ENCODE measurements at regions not wholly inside any gene's neighbourhood (a gene's known extent, or its start where the extent isn't known, plus 50 kb on each side); places are given as distances from the start of the nearest gene placed in this dataset.

DNA sequence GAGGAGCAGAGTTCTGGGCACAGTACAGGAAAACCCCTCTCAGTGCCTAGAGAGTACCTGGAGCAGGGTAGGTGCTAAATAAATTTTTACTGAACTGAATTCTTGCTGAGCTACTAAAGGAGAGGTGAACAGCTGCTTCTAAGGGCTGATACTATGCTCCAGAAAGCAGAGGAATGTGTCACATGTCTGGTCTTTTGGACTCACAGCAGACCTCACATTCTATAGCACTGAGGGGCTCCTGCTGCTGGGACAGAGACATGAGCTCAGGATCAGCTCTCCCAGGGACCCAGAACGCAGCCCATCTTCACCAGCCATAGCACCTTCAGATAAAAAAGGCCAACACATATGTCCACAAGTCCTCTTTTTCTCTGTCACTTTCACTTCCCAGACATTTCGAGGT is 133.0 kb upstream of the KLF14 start:
- no peak overlapping the region for H3K27ac ChIP-seq (ENCODE audit: low read length)
- TF ChIP-seq, protein P1, sequence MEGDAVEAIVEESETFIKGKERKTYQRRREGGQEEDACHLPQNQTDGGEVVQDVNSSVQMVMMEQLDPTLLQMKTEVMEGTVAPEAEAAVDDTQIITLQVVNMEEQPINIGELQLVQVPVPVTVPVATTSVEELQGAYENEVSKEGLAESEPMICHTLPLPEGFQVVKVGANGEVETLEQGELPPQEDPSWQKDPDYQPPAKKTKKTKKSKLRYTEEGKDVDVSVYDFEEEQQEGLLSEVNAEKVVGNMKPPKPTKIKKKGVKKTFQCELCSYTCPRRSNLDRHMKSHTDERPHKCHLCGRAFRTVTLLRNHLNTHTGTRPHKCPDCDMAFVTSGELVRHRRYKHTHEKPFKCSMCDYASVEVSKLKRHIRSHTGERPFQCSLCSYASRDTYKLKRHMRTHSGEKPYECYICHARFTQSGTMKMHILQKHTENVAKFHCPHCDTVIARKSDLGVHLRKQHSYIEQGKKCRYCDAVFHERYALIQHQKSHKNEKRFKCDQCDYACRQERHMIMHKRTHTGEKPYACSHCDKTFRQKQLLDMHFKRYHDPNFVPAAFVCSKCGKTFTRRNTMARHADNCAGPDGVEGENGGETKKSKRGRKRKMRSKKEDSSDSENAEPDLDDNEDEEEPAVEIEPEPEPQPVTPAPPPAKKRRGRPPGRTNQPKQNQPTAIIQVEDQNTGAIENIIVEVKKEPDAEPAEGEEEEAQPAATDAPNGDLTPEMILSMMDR (IDR thresholded peaks at IDR 0.05; ENCODE audit: borderline replicate concordance, extremely low read depth, low read length, poor library complexity, severe bottlenecking), result no peak
- no peak for TF ChIP-seq EZH2 (IDR thresholded peaks at IDR 0.05; ENCODE audit: borderline replicate concordance, low read depth, low read length, severe bottlenecking)
- no peak overlapping the region for H3K9ac ChIP-seq (ENCODE audit: low read depth, low read length)
- H3K36me3 ChIP-seq (ENCODE audit: insufficient read depth, low read length), result peaks cover 40% of the 10 kb centered on the region; the same call in 1 of the 2 replicates
- peaks cover 2% of the 10 kb centered on the region; the same call in 1 of the 2 replicates for H4K20me1 ChIP-seq (ENCODE audit: insufficient read depth, low read length)
- no peaks in the 10 kb centered on the region for H3K4me1 ChIP-seq (ENCODE audit: insufficient read depth, low read length)
- no peak for ATAC-seq (ENCODE audit: insufficient read depth, low read depth)
- no peaks in the 10 kb centered on the region for H3K9me3 ChIP-seq (ENCODE audit: insufficient read depth, low read length, severe bottlenecking)
- H3K4me2 ChIP-seq (ENCODE audit: insufficient read depth, low read length), result no peak overlapping the region
- H3K4me3 ChIP-seq (ENCODE audit: low read depth in 1 of 2, low read length in 2 of 2), result no peak overlapping the region
- DNase-seq, result no peak
- no peaks in the 10 kb centered on the region for H3K27me3 ChIP-seq (ENCODE audit: insufficient read depth, low read length, poor library complexity)
- no peak overlapping the region for H2AFZ ChIP-seq (ENCODE audit: low read depth, low read length)
- H3K79me2 ChIP-seq (ENCODE audit: insufficient read depth, low read length), result no peaks in the 10 kb centered on the region

- no peak for ATAC-seq (ENCODE audit: insufficient read depth, low read depth)
- peaks cover 2% of the 10 kb centered on the region; the same call in 1 of the 2 replicates for H4K20me1 ChIP-seq (ENCODE audit: insufficient read depth, low read length)
Observed at GRCh38 chr7:130867581-130868136, 133.7 kb upstream of the KLF14 start.

GRCh38 chr7:130868139-130868538 is 134.1 kb upstream of the KLF14 start:
- Histone ChIP-seq H3K27ac (ENCODE audit: low read length) (no peak overlapping the region), H3K36me3 (ENCODE audit: insufficient read depth, low read length) (peaks cover 48% of the 10 kb centered on the region)

More at GRCh38 chr7:130867581-130868136, 133.7 kb upstream of the KLF14 start:
- DNase-seq, result no peak
- no peak overlapping the region for H2AFZ ChIP-seq (ENCODE audit: low read depth, low read length)
- no peak overlapping the region for H3K4me3 ChIP-seq (ENCODE audit: low read depth in 1 of 2, low read length in 2 of 2)
- no peak overlapping the region for H3K9ac ChIP-seq (ENCODE audit: low read depth, low read length)
- no peak for TF ChIP-seq EZH2 (IDR thresholded peaks at IDR 0.05; ENCODE audit: borderline replicate concordance, low read depth, low read length, severe bottlenecking)
- TF ChIP-seq, protein P1 (IDR thresholded peaks at IDR 0.05; ENCODE audit: borderline replicate concordance, extremely low read depth, low read length, poor library complexity, severe bottlenecking), result no peak
- H3K4me2 ChIP-seq (ENCODE audit: insufficient read depth, low read length), result no peak overlapping the region
- no peaks in the 10 kb centered on the region for H3K79me2 ChIP-seq (ENCODE audit: insufficient read depth, low read length)
- no peaks in the 10 kb centered on the region for H3K9me3 ChIP-seq (ENCODE audit: insufficient read depth, low read length, severe bottlenecking)
- H3K27me3 ChIP-seq (ENCODE audit: insufficient read depth, low read length, poor library complexity), result no peaks in the 10 kb centered on the region
- H3K27ac ChIP-seq (ENCODE audit: low read length), result no peak overlapping the region
- H3K36me3 ChIP-seq (ENCODE audit: insufficient read depth, low read length), result peaks cover 44% of the 10 kb centered on the region; the same call in 1 of the 2 replicates
- no peaks in the 10 kb centered on the region for H3K4me1 ChIP-seq (ENCODE audit: insufficient read depth, low read length)

More at GRCh38 chr7:130868139-130868538, 134.1 kb upstream of the KLF14 start:
- DNase-seq, result no peak
- TF ChIP-seq EZH2 (IDR thresholded peaks at IDR 0.05; ENCODE audit: borderline replicate concordance, low read depth, low read length, severe bottlenecking), result no peak
- TF ChIP-seq, protein P1 (IDR thresholded peaks at IDR 0.05; ENCODE audit: borderline replicate concordance, extremely low read depth, low read length, poor library complexity, severe bottlenecking), result no peak
- Histone ChIP-seq H3K9ac (ENCODE audit: low read depth, low read length) (no peak overlapping the region), H3K4me1 (ENCODE audit: insufficient read depth, low read length) (no peaks in the 10 kb centered on the region), H3K4me3 (ENCODE audit: low read depth in 1 of 2, low read length in 2 of 2) (no peak overlapping the region), H3K79me2 (ENCODE audit: insufficient read depth, low read length) (no peaks in the 10 kb centered on the region), H3K9me3 (ENCODE audit: insufficient read depth, low read length, severe bottlenecking) (no peaks in the 10 kb centered on the region), H3K27me3 (ENCODE audit: insufficient read depth, low read length, poor library complexity) (no peaks in the 10 kb centered on the region), H4K20me1 (ENCODE audit: insufficient read depth, low read length) (peaks cover 2% of the 10 kb centered on the region; the same call in 1 of the 2 replicates), H2AFZ (ENCODE audit: low read depth, low read length) (no peak overlapping the region), H3K4me2 (ENCODE audit: insufficient read depth, low read length) (no peak overlapping the region)
- ATAC-seq (ENCODE audit: insufficient read depth, low read depth), result no peak
